ENCODE measurements at regions not wholly inside any gene's neighbourhood (a gene's known extent, or its start where the extent isn't known, plus 50 kb on each side); places are given as distances from the start of the nearest gene placed in this dataset.

GRCh38 chr7:118104812-118105441 is 79.0 kb upstream of the LSM8 start:
- TF ChIP-seq CTCF (IDR thresholded peaks at IDR 0.05) (peak; percentile 15 to 32 (median 24)), POLR2A (IDR thresholded peaks at IDR 0.05) (no peak), EP300 (IDR thresholded peaks at IDR 0.05) (no peak)
